H7 (cell line): ENCODE measurements at regions not wholly inside any gene's neighbourhood (a gene's known extent, or its start where the extent isn't known, plus 50 kb on each side); places are given as distances from the start of the nearest gene placed in this dataset.

Source experiments
- DNase-seq: peaks from one replicate; pipeline ENCODE4 v3.0.0; 2012
- H3K27me3 ChIP-seq: 2 replicates; pipeline ENCODE4 v1.6.0; 2011; ENCODE audit warnings: mild to moderate bottlenecking, low read length; ENCODE audit not compliant: control insufficient read depth, insufficient read depth
- H3K36me3 ChIP-seq: replicated peaks from 2 replicates; pipeline ENCODE4 v1.5.1; 2011; ENCODE audit warnings: low read length; ENCODE audit not compliant: control insufficient read depth, insufficient read depth
- H3K4me3 ChIP-seq: 2 replicates; pipeline ENCODE4 v1.5.1; 2011; ENCODE audit warnings: low read depth, mild to moderate bottlenecking, control low read depth, low read length, moderate library complexity; ENCODE audit not compliant: insufficient read depth

DNA sequence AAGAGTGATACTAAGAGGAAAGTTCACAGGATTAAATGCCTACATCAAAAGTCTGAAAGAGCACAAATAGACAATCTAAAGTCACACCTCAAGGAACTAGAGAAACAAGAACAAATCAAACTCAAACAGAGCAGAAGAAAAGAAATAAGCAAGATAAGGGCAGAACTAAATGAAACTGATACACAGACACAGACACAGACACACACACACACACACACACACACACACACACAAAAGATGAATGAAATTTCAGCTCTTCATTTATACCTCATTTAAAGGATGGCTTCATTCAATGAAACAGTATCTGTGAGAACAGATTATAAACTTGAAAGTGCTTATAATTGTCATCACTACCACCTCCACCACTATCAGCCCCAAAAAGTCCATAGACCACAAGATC lies 428.9 kb downstream of the MBD2 start:
- no peaks in the 10 kb centered on the region for H3K27me3 ChIP-seq
- no peak overlapping the region for H3K4me3 ChIP-seq
- DNase-seq, result no peak
- no peaks in the 10 kb centered on the region for H3K36me3 ChIP-seq

DNA sequence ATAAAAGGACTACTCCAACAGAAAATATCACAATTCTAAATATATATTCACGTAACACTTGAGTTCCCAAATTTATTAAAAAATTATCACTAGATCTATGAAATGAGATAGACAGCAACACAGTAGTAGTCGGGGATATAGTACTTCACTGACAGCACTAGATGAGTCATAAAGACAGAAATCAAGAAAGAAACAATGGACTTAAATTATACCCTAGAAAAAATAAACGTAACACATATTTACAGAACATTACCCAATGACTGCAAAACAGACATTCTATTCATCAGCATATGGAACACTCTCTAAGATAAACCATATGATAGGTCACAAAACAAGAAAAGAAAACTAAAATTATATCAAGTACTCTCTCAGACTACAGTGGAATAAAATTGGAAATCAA lies 429.4 kb downstream of the MBD2 start:
- H3K36me3 ChIP-seq, result no peaks in the 10 kb centered on the region
- no peak overlapping the region for H3K4me3 ChIP-seq
- DNase-seq, result no peak
- H3K27me3 ChIP-seq, result no peaks in the 10 kb centered on the region

DNA sequence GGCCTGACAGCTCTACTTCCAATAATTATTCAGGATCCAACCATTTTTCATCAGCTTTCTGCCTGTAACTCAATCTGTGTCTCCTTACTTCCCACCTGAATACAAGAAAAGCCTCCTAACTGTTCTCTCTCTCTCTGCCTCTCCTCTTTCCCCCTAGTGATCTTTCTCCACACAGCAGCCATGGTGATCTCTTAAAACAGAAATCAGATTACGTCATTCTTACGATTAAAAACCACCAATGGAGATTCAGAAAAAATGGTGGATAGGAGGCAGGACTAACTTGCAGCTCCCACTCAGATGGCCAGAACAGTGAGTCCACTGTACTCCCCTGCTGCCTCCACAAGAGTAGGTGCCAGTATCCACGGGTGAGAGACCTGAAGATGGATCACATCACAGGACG lies 431.7 kb downstream of the MBD2 start:
- Histone ChIP-seq H3K4me3 (no peak overlapping the region), H3K27me3 (no peaks in the 10 kb centered on the region), H3K36me3 (no peaks in the 10 kb centered on the region)
- no peak for DNase-seq

DNA sequence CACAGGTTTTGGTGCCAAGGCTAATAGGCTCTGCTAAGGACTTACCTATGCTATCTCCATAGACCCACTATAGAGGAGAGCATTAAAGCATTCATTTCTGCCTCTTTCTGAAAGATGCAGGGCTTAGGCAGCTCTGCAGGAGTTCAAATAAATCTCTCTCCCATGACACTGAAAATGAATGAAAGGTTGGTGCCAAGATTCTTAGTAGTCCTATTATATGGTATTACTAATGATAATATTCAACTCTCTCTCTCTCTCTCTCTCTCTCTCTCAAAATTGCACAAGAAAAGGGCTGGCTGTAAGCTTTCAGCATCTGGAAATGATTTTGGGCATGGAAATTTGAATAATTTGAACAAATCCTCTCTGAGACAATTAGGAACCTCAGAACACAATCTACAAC lies 433.7 kb downstream of the MBD2 start:
- Histone ChIP-seq H3K36me3 (no peaks in the 10 kb centered on the region), H3K4me3 (no peak overlapping the region), H3K27me3 (no peaks in the 10 kb centered on the region)
- no peak for DNase-seq

DNA sequence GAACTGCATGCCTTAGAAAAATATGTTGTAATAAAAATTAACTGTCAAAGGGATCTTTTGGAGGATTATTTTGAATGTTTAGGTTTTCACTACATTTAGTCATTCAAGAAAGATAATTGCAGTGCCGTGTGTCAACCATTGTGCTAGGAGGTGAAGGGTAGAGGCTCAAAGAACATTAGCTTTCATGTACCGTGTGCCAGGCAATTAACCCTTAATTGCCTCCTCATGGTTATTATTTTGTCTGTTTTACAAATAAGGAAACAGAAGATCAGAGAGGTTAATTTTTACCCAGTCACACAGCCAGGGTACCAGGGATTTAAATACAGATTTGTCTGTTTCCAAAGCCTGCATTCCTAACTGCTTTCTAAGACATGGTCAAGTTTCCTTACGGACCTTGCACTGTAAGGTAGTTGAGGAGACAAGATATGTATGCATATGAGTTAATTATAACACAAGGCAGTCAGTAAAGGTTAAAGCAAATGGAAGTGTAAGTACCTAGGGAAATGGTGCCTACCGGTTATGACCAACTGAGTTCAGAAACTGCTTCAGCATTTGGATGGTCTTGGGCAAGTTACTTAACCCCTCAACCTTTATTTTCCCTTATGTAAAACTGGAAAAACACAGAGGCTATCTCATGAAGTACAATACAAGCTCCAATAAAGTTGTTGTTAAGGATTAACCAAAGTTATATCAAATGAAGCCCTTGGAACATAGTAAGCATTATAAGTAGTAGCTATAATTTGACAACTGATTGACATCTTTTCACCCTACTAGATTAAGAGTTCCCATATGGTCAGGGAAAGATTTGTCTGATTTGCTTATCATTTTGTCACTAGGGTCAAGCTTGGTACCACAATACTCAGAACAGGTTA lies 434.9 kb downstream of the MBD2 start:
- Histone ChIP-seq H3K36me3 (no peaks in the 10 kb centered on the region), H3K27me3 (no peaks in the 10 kb centered on the region), H3K4me3 (no peak overlapping the region)
- no peak for DNase-seq

DNA sequence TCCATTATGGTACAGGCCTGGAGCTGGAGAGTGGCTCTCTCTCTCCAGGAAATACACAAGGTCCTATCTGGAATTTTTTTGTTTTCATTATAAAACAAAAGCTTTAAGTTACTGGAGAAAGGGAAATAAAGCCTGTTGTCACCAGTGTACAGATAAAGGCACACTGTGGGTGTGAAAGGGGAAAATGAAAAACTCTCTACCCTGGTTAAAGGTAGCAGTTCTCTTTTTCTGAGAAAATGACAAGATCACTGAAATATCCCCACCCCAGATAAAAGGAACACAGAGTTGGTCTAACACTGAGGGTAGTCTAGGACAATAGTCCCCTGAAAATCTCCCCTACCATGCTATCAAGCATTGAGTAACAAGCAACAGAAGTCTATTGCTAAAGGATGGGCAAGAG lies 438.7 kb downstream of the MBD2 start:
- no peak for DNase-seq
- no peaks in the 10 kb centered on the region for H3K36me3 ChIP-seq
- no peaks in the 10 kb centered on the region for H3K27me3 ChIP-seq
- H3K4me3 ChIP-seq, result no peak overlapping the region

DNA sequence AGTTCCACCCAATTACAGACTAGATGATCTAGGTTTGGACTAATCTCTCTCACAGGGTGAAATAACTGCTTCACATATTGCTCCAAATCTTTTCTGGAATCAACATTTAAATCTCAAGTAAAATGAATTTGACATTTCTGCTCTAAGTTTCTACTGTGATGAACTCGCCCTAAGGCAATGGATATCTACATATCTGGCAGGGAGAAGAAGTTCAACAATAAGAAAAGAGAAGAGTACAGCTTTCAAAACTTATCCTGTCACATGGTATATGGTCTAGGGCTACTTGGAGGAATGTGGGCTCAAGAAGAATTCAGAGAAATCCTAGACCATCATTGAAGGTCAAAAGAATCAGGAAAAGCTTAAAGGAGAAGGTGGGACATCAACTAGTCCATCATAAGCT lies 440.2 kb downstream of the MBD2 start:
- Histone ChIP-seq H3K4me3 (no peak overlapping the region), H3K27me3 (no peaks in the 10 kb centered on the region), H3K36me3 (no peaks in the 10 kb centered on the region)
- DNase-seq, result no peak

DNA sequence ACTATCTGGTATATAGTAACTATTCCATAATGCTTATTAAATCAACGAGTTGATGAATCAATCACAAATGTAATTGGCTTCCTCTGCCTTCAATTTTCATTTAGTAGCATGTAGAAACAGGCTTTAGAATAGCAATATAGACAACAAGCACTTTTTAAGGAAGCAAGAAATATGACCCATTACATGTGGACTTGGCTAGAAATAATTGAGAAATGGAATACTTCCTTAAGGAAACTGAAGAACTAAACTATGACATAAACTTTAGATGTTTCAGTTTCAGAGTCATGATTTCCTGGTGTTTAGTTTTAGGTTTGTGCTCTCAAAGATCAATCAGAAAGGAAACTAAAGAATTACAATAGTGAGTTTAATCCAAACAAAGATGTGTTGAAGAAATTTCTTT lies 443.8 kb downstream of the MBD2 start:
- H3K27me3 ChIP-seq, result no peaks in the 10 kb centered on the region
- no peak for DNase-seq
- H3K36me3 ChIP-seq, result no peaks in the 10 kb centered on the region
- no peak overlapping the region for H3K4me3 ChIP-seq

DNA sequence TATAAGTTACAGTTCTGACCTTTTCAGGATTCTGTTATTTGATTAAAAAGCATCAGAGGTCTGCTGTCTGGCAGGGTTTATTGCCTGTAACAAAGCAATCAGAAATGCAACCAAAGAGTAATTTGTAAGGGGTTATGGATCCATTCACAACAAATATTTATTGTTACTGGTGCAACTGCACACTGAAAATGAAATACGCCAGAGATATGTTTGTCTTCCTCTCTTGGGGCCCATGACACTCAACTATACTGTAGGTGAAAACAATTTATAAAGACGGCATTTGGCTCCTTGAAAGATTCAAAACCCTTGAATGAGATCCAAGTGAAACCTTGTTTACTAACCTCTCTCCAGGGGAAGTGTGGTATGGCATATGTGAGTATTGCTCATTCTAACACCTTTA lies 452.2 kb downstream of the MBD2 start:
- DNase-seq, result no peak
- no peaks in the 10 kb centered on the region for H3K27me3 ChIP-seq
- no peaks in the 10 kb centered on the region for H3K36me3 ChIP-seq
- no peak overlapping the region for H3K4me3 ChIP-seq

DNA sequence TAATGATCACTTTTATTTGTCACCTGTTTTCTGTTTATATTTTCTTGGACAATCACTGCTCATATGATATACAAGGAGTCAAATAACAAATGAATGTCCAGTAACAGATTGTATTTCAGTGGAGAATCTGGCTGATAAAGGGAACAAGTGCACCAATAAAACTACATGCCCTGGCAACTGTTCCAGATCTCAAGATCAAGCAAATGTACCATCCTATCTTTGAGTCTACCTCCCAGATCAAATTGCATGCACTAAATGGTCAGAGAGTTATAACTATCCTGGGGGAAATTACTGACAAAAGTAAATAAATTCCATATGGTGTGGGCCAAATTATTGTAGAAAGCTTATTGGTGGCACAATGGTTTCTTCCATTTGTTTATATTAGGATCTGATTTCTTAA lies 452.8 kb downstream of the MBD2 start:
- no peaks in the 10 kb centered on the region for H3K36me3 ChIP-seq
- no peak for DNase-seq
- H3K27me3 ChIP-seq, result no peaks in the 10 kb centered on the region
- H3K4me3 ChIP-seq, result no peak overlapping the region

DNA sequence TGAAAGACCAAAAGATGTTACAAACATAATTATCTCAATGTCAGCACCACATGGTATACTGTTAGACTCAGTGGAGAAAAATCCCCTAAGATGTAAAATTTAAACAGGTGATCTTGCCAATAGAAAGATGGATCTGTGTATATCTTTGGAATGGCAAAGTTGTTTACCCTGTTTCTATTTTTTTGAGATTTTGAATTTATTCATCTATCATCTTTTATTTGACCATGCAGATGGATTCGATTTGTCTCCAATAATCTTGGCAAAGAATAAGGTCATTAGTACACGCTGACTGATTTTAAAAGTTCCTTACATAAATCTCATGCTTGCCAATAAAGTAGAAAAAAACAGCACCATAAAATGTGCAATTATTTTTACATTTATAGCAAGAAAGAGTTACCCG lies 459.3 kb downstream of the MBD2 start:
- no peak overlapping the region for H3K4me3 ChIP-seq
- no peaks in the 10 kb centered on the region for H3K27me3 ChIP-seq
- no peak for DNase-seq
- no peaks in the 10 kb centered on the region for H3K36me3 ChIP-seq

DNA sequence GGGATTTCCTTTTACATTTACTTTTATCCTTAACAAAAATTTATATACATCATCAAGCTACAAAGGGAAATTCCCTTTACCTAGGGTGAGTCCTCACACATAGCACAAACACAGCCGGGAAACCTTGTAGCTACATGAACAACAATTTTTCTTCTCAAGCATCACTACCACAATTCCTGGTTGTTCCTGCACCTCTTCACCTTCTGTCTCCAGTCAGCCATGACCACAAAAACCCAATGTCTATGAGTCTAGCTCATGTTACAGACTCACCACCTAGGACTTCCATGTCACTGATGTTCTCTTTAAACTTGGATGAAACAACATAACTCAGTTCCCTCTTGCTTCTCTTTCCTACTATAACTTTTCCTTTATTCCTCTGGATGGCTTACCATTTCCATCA lies 460.4 kb downstream of the MBD2 start:
- Histone ChIP-seq H3K36me3 (no peaks in the 10 kb centered on the region), H3K4me3 (no peak overlapping the region), H3K27me3 (no peaks in the 10 kb centered on the region)
- no peak for DNase-seq

DNA sequence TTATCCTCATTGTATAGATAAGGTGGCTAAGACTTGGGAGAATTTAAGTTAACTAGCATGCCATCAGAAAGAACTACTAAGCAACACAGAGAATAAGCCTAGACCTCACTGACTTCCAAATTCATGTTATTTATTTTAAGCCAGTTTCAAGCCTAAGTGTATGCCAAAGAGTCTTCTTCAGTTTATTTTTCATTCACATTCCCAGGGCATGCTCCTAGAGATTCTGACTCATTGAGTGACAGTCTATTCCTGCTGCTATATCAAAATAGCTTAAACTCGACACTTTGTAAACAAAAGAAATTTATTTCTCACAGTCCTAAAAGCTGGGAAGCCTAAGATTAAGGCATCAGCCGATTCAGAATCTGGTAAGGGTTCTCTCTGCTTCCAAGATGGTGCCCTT lies 467.1 kb downstream of the MBD2 start:
- H3K27me3 ChIP-seq, result no peaks in the 10 kb centered on the region
- no peak for DNase-seq
- no peak overlapping the region for H3K4me3 ChIP-seq
- H3K36me3 ChIP-seq, result no peaks in the 10 kb centered on the region

DNA sequence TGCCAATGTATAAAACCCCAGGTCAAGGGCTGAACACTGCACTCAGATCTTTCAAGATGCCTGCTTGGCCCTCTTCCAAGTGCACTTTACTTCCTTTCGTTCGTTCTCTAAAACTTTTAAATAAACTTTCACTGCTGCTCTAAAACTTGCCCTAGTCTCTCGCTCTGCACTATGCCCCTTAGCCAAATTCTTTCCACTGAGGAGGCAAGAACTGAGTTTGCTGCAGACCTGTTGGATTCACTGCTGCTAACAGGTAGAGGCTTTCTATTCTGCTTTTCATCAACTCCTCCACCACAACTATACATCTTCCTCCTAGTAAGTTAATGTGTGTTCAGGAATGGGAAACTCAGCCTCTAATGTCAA lies 467.9 kb downstream of the MBD2 start:
- no peaks in the 10 kb centered on the region for H3K36me3 ChIP-seq
- H3K4me3 ChIP-seq, result no peak overlapping the region
- H3K27me3 ChIP-seq, result no peaks in the 10 kb centered on the region
- no peak for DNase-seq

DNA sequence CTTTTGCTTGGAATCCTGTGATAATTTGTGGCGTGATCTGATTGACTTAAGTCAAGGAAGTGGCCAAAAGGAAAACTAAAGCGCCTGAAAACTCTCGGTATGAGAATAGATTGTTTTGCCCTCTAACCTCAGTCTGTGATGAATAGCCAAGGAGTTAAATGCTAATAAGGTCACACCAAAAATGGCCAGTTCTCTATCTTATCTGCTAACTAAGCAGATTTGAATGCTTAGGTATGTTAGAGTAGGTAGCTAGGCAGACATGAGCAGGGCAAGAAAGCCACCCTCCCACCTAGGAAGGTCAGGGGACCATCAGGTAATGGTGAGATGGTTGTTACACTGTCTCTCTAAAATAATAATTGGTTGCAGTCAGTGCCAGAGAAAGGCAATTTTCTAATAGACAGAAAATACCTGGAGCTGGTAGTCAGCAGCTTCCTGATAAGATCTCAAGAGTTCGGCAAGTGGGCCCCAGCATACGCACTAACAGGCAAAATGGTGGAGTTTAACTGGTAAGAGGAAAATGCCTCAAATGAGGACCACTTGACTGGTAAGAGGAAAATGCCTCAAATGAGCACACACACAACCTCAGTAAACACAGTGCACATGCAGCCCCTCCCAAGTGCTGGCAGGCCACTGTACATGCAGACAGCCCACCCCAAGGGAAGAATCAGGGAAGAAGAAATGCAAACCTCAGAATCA lies 468.4 kb downstream of the MBD2 start:
- Histone ChIP-seq H3K27me3 (no peaks in the 10 kb centered on the region), H3K4me3 (no peak overlapping the region), H3K36me3 (no peaks in the 10 kb centered on the region)
- DNase-seq, result no peak
